ENCODE measurements at regions not wholly inside any gene's neighbourhood (a gene's known extent, or its start where the extent isn't known, plus 50 kb on each side); places are given as distances from the start of the nearest gene placed in this dataset.

DNA sequence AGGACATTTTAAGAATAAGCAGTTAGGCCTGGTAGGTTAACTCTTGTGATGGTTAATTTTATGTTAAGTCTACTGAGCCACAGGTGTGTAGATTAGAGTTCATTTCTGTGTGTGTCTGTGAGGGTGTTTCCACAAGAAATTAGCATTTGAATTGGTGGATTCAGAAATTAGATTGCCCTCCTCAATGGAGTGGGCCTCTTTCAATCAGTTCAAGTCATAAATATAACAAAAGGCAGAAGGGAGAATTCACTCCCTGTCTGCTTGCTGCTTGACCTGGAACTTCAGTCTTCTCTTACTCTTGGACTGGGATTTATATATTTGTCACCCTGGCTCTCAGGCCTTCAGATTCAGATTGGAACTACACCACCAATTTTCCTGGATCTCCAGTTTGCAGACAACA is 55.3 kb upstream of the POM121L12 start:
- no peak for DNase-seq (ENCODE audit: low read depth in 1 of 2, low spot score in 1 of 2)

DNA sequence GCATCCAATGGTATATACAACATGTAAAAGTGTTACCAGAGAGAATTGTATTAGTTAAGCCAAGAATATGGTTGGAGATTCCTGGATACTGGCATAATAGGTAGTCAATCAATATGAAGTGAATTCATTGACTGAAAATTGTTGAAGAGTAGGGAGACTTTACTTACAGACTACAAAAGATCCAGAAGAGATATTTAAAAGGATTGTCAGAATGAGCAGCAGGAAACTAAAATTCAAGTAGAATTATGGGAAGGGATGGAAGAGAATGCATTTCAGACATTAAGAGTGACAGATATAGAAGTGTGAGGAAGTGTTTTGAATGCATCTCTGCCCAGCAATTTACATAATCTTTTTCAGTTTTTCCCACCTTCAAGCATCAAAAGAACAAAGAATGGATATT is 62.3 kb upstream of the POM121L12 start:
- DNase-seq (ENCODE audit: low read depth in 1 of 2, low spot score in 1 of 2) = no peak

- DNase-seq (ENCODE audit: low read depth in 1 of 2, low spot score in 1 of 2) = no peak
Observed at GRCh38 chr7:52962402-52963076, 72.9 kb upstream of the POM121L12 start.

DNA sequence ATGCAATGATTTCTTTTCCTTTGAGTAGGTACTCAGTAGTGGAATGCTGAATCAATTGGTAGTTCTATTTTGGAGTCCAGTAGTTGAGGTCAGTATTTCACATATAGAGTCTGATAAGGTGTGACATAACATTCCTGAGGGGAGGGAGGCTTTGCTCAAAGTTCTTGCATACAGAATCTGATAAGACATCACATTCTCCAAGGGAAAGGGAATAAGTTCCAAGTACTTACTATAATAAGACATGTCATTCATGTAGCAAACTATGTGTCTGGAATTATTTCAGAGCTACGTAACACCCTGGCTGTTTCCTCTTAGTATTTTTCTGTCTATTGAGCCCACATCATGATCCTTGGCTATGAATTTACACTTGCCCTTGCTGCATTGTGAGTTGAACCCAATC is 74.3 kb upstream of the POM121L12 start:
- no peak for DNase-seq (ENCODE audit: low read depth in 1 of 2, low spot score in 1 of 2)

DNA sequence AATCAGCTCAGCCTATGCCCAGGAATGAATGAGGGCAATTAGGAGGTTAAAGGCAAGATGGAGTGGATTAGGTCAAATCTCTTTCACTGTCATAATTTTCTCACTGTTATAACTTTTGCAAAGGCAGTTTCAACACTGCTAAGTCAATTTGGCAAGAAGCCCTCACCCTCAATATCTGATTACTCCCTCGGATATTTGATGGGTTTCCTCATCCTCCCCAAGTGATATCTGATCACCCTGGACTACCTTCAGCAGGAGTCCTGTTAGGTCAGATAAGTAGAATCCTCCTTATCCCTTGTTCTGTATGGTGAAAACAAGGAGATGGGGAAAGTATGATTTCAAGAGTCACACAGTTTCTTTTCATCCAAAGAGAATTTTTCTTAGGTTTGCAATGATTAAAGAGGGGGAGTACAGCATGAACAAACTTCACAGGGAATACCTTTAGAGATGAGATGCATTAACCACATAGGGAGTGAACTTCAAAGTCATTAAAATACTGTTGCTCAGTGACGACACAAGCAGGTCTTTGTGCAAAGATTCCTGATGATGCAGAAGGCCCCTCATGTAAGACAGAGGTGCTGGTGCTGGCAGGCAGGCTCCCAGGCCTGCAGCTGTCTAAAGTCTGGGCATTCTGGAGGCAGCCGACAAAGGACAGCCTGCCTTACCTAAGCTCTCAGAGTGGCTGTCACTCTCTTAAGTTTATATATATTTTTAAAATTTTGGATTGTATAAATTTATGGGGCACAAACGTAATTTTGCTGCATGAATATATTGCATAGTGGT is 75.4 kb upstream of the POM121L12 start:
- no peak for DNase-seq (ENCODE audit: low read depth in 1 of 2, low spot score in 1 of 2)

DNA sequence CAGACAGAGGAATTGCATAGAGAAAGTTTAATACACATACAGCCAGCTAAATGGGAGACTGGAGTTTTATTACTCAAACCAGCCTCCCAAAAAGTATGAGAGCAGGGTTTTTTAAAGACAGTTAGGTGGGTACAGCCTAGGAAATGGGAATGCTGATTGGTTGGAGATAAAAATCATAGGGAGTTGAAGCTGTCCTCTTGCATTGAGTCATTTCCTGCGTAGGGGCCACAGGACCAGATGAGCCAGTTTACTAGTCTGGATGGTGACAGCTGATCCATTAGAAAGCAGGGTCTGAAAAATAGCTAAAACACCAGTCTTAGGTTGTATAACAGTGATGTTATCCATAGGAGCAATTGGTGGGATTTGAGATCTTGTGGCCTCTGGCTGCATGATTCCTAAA is 76.1 kb upstream of the POM121L12 start:
- DNase-seq (ENCODE audit: low read depth in 1 of 2, low spot score in 1 of 2) = no peak

DNA sequence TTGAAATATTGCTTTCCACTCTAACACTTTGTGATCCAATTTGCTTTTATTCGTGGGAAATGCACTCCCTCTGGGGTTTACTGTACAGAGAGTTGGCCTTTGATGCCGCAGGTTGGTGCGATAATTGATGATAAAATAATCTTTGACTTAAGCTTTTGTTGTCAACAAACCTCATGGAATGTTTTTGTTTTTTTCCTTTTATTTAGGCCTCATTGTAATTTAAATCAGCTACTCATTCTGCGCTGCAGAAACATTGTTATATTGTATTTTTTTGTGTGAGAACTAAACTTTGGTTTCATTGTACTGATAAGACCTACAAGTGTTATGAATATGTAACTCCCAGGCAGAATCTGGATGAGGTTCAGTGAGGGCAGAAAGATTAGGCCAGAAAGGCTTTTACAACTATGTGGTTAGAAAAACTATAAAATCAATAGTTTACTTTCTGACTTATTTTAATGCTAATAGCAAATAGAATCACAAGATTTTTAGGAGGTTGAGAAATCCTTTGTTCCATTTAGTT is 76.8 kb upstream of the POM121L12 start:
- no peak for DNase-seq (ENCODE audit: low read depth in 1 of 2, low spot score in 1 of 2)

- DNase-seq (ENCODE audit: low read depth in 1 of 2, low spot score in 1 of 2) = no peak
Observed at GRCh38 chr7:52956379-52956915, 79.0 kb upstream of the POM121L12 start.

DNA sequence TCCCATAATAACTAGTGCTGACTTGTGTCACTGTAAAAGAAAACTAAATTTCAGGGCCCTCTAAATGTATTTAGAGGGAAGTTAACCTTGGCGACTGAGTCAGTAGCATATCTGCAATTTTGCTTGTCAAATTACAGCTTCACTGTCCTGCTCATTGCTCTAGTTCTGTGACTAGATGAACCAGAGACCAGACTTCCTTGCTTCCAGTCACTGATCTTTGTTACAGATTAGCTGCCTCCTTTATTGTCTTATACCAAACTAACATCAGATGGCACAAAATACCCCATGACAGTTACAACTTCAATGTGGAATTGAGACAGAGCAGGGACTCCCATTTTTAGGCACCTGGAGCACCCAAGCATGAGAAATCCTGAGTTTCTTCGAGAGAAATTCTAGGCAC is 79.9 kb upstream of the POM121L12 start:
- no peak for DNase-seq (ENCODE audit: low read depth in 1 of 2, low spot score in 1 of 2)

DNA sequence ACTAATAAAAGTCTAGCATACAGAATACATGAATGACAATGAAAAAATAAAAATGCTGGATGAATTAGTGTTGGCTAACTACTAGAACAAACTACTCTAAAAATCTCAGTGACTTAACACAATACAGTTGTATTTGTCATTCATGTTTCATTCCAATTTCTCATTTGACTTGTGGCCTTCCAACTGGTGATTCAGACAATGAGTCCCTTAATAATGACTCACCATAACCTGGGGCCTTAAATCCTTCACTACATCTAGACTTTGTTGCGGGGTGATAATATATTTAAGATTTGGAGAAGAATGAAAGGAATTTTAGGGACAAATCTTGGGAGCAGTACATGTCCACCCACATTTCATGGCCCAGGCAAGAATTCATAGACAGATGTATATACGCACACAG is 90.5 kb upstream of the POM121L12 start:
- no peak for DNase-seq (ENCODE audit: low read depth in 1 of 2, low spot score in 1 of 2)

GRCh38 chr7:52940481-52940880 is 95.0 kb upstream of the POM121L12 start:
- DNase-seq (ENCODE audit: low read depth in 1 of 2, low spot score in 1 of 2) = no peak

DNA sequence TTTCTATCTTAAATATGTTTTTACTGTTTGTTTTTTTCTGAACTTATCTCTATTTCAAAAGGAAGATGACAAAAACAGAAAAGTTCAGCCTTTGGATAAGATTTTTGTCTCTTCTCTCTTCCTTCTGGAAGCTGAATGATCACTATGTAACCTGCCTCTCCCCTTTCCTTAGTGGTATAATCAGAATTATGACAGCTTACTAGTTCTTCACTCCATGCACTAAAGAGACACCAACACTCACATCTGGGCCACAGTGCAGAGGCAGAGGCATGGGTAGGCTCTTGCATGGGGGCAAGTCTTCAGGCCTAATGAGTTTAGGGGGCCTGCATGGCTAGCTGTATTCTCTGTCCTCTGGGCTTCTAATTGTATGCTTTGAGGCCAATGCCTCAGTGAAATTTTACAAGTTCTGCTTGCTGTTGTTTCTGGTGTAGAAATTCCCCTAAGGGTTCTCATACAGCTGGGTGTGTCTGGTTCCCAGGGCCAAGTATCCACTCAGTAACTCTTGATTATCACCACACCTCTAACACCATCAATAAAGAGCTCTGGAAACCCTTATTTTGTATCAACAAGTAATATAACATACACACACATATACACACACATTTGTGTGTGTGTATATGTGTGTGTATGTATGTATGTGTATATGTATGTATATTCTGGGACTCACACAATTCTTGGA is 96.8 kb upstream of the POM121L12 start:
- DNase-seq (ENCODE audit: low read depth in 1 of 2, low spot score in 1 of 2) = no peak

DNA sequence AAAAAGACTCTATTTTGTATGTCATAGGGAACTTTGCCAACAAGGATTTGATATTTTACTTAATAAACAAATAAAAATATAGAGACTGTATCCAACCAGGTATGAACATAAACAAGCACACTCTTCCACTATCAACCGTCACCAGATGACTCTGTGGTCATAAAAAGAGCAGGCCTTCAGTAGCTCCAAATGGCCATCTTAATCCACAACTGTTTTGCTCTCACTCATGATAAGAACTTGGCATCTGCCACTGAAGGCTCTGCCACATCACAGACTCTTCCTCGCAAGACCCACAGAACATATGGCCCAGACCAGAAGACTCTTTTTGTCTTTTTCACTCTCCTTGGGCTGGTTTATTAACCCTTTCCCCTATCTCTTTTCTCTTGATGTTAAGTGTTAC is 98.7 kb upstream of the POM121L12 start:
- DNase-seq (ENCODE audit: low read depth in 1 of 2, low spot score in 1 of 2) = no peak

- no peak for DNase-seq (ENCODE audit: low read depth in 1 of 2, low spot score in 1 of 2)
Observed at GRCh38 chr7:52928591-52928990, 106.8 kb upstream of the POM121L12 start.

DNA sequence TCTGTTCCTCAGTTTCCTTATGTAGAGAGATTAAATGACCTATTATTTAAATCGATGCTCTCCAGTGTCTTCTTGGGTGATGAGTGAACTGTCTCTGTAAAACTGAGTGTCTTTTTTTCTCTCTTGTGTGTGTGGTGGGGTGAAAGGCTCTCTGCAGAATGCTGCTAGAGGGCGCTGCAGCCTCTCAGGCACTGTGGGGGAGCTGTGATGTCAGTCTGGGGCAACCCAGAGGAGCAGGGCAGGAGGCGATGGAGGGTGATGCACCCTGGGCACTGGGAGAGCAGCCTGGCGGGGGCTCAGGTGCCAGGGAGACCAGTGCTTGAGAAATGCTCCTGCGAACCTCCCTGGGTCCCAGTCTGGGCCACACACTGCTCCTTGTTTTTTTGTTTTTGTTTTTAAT is 110.1 kb upstream of the POM121L12 start:
- DNase-seq (ENCODE audit: low read depth in 1 of 2, low spot score in 1 of 2) = no peak

DNA sequence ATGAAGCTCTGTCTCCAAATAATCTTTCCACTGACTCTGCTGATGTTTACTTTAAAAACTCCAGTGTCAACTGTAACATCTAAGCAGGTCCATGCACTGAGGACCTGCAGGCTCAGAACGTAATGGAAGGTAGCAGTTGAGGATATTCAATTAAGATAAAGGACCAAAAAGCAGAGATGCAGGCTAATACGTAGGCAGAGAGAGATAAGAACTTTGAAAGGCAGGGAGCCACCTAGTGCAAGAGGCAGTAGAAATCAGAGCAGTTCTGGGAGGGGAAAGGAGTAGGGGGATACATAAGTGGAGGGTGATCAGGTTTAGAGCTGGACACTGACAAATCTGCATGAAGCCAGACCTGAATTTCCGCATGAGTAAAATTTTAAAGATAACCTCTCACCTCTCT is 114.5 kb upstream of the POM121L12 start:
- no peak for DNase-seq (ENCODE audit: low read depth in 1 of 2, low spot score in 1 of 2)

- no peak for DNase-seq (ENCODE audit: low read depth in 1 of 2, low spot score in 1 of 2)
Observed at GRCh38 chr7:52917982-52918578, 117.4 kb upstream of the POM121L12 start.

DNA sequence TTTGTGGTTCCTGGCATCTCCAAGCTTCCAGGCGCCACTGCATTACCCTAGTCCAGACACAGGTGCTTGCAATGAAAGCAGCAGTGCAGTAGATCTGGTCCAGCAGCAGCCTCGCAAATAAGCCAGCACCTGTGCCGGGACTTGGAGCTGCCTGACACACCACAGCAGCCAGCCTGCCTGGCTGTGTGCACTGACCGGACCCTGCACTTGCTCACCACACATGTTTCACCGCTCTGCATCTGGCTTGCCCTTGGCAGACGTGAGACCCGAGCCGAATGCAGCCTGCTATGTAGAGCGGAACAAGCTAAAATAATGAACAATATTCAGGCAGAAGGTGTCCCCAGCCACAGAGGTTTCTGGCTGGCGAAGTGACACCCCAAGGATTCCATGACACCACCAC is 123.6 kb upstream of the POM121L12 start:
- DNase-seq (ENCODE audit: low read depth in 1 of 2, low spot score in 1 of 2) = no peak

- no peak for DNase-seq (ENCODE audit: low read depth in 1 of 2, low spot score in 1 of 2)
Observed at GRCh38 chr7:52911326-52911725, 124.1 kb upstream of the POM121L12 start.

- no peak for DNase-seq (ENCODE audit: low read depth in 1 of 2, low spot score in 1 of 2)
Observed at GRCh38 chr7:52909935-52910334, 125.5 kb upstream of the POM121L12 start.

DNA sequence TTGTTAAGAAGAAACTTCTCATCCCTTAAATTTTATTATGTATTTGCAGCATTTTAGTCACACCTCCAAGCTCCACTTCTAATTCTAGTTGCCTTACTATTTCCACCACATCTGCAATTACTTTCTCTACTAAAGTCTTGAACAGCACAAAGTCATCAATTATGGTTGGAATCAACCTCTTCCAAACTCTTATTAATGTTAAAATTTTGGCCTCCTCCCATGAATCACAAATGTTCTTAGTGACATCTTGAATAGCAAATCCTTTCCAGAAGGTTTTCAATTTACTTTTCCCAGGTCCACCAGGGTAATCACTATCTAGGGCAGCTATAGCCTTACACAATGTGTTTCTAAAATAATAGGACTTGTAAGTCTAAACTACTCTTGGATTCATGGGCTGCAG is 126.3 kb upstream of the POM121L12 start:
- DNase-seq (ENCODE audit: low read depth in 1 of 2, low spot score in 1 of 2) = no peak
